HepG2 (cell line): ENCODE measurements at regions not wholly inside any gene's neighbourhood (a gene's known extent, or its start where the extent isn't known, plus 50 kb on each side); places are given as distances from the start of the nearest gene placed in this dataset.

Source experiments
- ATAC-seq: fragments of 200-7000 bp; cut with Tn5 transposase; 3 replicates; pipeline ENCODE4 v1.9.1; 2020; ENCODE audit warnings: mild to moderate bottlenecking, moderate library complexity
- BruUV-seq: library from RNA; stranded (reverse); fragments of 400-500 nt; replicated peaks from 2 replicates; lab custom pipeline; 2021; lab: Mats Ljungman, UMichigan
- CTCF ChIA-PET: fragments of 300-600 bp; formaldehyde crosslinking; extraction: SDS; loops from one replicate; lab custom pipeline; 2021; ENCODE audit warnings: low total read pairs, inconsistent platforms, low intra/inter-chr PET ratio; lab: Yijun Ruan, JAX
- POLR2A ChIA-PET: fragments of 350-600 bp; sonication (Branson Sonifier 250); formaldehyde crosslinking; loops from one replicate; lab custom pipeline; 2020; ENCODE audit warnings: antibody characterized with exemption, inconsistent platforms; lab: Yijun Ruan, JAX
- DNase-seq: peaks from one replicate; pipeline ENCODE4 v3.0.0-alpha.2; 2015; ENCODE audit warnings: low spot score
- FAIRE-seq: peaks from 3 replicates; lab custom pipeline; 2011; peaks lifted over from hg19 to GRCh38; lab: Jason Lieb, UNC
- H2AFZ ChIP-seq: one replicate; pipeline ENCODE4 v1.6.1; 2011; ENCODE audit warnings: low read length, inconsistent platforms
- H3K27ac ChIP-seq: fragments of 300-600 bp; 3 replicates; pipeline ENCODE4 v1.8.0; 2011; ENCODE audit warnings: mixed run types, mild to moderate bottlenecking, mixed read lengths, low read length, inconsistent platforms; ENCODE audit not compliant: insufficient read depth; ENCODE audit errors: extremely low read length
- H3K27me3 ChIP-seq, 2 experiments: fragments of 200-600 bp in 1 of 2; 2 replicates in 1 of 2; 3 replicates in 1 of 2; pipeline versions ENCODE4 v1.6.0 to v1.8.0; 2011; ENCODE audit warnings: low read length in 2 of 2, mild to moderate bottlenecking in 2 of 2, moderate library complexity in 2 of 2, inconsistent platforms in 1 of 2; ENCODE audit not compliant: insufficient read depth in 2 of 2, control insufficient read depth in 1 of 2
- H3K36me3 ChIP-seq, 2 experiments: fragments of 200-600 bp in 1 of 2; replicated peaks in 1 of 2; 2 replicates in 1 of 2; 3 replicates in 1 of 2; pipeline versions ENCODE4 v1.5.1 to v1.8.0; 2011; ENCODE audit warnings: low read length in 2 of 2, inconsistent platforms in 1 of 2; ENCODE audit not compliant: insufficient read depth in 2 of 2, control insufficient read depth in 1 of 2
- H3K4me1 ChIP-seq: 2 replicates; pipeline ENCODE4 v1.5.1; 2012; ENCODE audit warnings: low read length, inconsistent platforms; ENCODE audit not compliant: insufficient read depth
- H3K4me2 ChIP-seq: 2 replicates; pipeline ENCODE4 v1.6.0; 2011; ENCODE audit warnings: low read depth, low read length, inconsistent platforms
- H3K4me3 ChIP-seq, 3 experiments: fragments of 200-600 bp in 1 of 3; sonication (generic), shearing (Covaris generic) in 1 of 3; replicated peaks in 1 of 3; 2 replicates each; pipeline ENCODE4 v1.5.1; 2011 to 2016; ENCODE audit warnings: low read length in 3 of 3, inconsistent platforms in 2 of 3, low read depth in 2 of 3, mild to moderate bottlenecking in 2 of 3, control low read depth in 1 of 3, mixed read lengths in 1 of 3; ENCODE audit not compliant: insufficient read depth in 1 of 3
- H3K79me2 ChIP-seq: one replicate; pipeline ENCODE4 v1.6.1; 2011; ENCODE audit warnings: low read length, inconsistent platforms; ENCODE audit not compliant: insufficient read depth
- H3K9ac ChIP-seq: 2 replicates; pipeline ENCODE4 v1.6.0; 2011; ENCODE audit warnings: mild to moderate bottlenecking, low read depth, low read length, inconsistent platforms; ENCODE audit not compliant: insufficient read depth
- H3K9me3 ChIP-seq: 2 replicates; pipeline ENCODE4 v1.5.1; 2012; ENCODE audit warnings: mild to moderate bottlenecking, low read length
- H4K20me1 ChIP-seq: 2 replicates; pipeline ENCODE4 v1.6.0; 2011; ENCODE audit warnings: inconsistent platforms, mild to moderate bottlenecking, low read length, moderate library complexity; ENCODE audit not compliant: insufficient read depth
- DPF2 ChIP-seq: sonication (generic); formaldehyde crosslinking; IDR thresholded peaks from 2 replicates; pipeline ENCODE4 v1.4.0; 2020; ENCODE audit warnings: mild to moderate bottlenecking, low read depth, missing genetic modification reagents, borderline replicate concordance
- FOXK2 ChIP-seq: fragments of 450-650 bp; IDR thresholded peaks from 2 replicates; pipeline ENCODE4 v1.6.1; 2016
- GABPA ChIP-seq, 2 experiments: IDR thresholded peaks; 2 replicates each; pipeline ENCODE4 v1.6.1; 2011 to 2016; ENCODE audit warnings: low read depth in 2 of 2, low read length in 1 of 2, missing biosample characterization in 1 of 2, missing genetic modification characterization in 1 of 2
- GATAD2A ChIP-seq: IDR thresholded peaks from 2 replicates; pipeline ENCODE4 v1.6.1; 2016
- GTF2F1 ChIP-seq: fragments of 150-350 bp; IDR thresholded peaks from 2 replicates; pipeline ENCODE4 v1.6.1; 2014; ENCODE audit warnings: low read length
- MAFK ChIP-seq, 2 experiments: IDR thresholded peaks in 1 of 2; conservative IDR thresholded peaks in 1 of 2; 2 replicates each; pipeline ENCODE4 v1.6.1; 2011; ENCODE audit warnings: improper control_type of control experiment in 2 of 2, low read length in 2 of 2
- MEF2D ChIP-seq: sonication (generic); formaldehyde crosslinking; IDR thresholded peaks from 2 replicates; pipeline ENCODE4 v1.5.1; 2020; ENCODE audit warnings: mild to moderate bottlenecking, missing genetic modification reagents
- MEIS2 ChIP-seq: sonication (generic); formaldehyde crosslinking; IDR thresholded peaks from 2 replicates; pipeline ENCODE4 v1.9.0; 2021; ENCODE audit warnings: mild to moderate bottlenecking, missing genetic modification reagents
- NFYB ChIP-seq: sonication (generic); formaldehyde crosslinking; IDR thresholded peaks from 2 replicates; pipeline ENCODE4 v1.4.0; 2020; ENCODE audit warnings: missing genetic modification reagents
- SALL2 ChIP-seq: sonication (generic); formaldehyde crosslinking; IDR thresholded peaks from 2 replicates; pipeline ENCODE4 v1.8.1; 2023; ENCODE audit warnings: mild to moderate bottlenecking, missing genetic modification reagents, inconsistent platforms
- THAP9 ChIP-seq: sonication (generic); formaldehyde crosslinking; IDR thresholded peaks from 2 replicates; pipeline ENCODE4; 2020; ENCODE audit warnings: missing genetic modification reagents, mild to moderate bottlenecking, borderline replicate concordance
- TOE1 ChIP-seq: sonication (generic); formaldehyde crosslinking; IDR thresholded peaks from 2 replicates; pipeline ENCODE4 v1.4.0; 2020; ENCODE audit warnings: mild to moderate bottlenecking, missing genetic modification reagents
- XBP1 ChIP-seq: sonication (generic); formaldehyde crosslinking; IDR thresholded peaks from 2 replicates; pipeline ENCODE4 v1.5.0; 2020; ENCODE audit warnings: missing genetic modification reagents
- ZBTB1 ChIP-seq: sonication (generic); formaldehyde crosslinking; IDR thresholded peaks from 2 replicates; pipeline ENCODE4 v1.4.0; 2020; ENCODE audit warnings: missing genetic modification reagents, borderline replicate concordance
- ZBTB14 ChIP-seq: sonication (generic); formaldehyde crosslinking; IDR thresholded peaks from 2 replicates; pipeline ENCODE4 v1.4.0; 2020; ENCODE audit warnings: missing genetic modification reagents
- ZNF619 ChIP-seq: sonication (generic); formaldehyde crosslinking; IDR thresholded peaks from 2 replicates; pipeline ENCODE4 v1.4.0; 2020; ENCODE audit warnings: mild to moderate bottlenecking, missing genetic modification reagents
- ZNF670 ChIP-seq: sonication (generic); formaldehyde crosslinking; IDR thresholded peaks from 2 replicates; pipeline ENCODE4 v1.8.0; 2022; ENCODE audit warnings: mild to moderate bottlenecking, missing genetic modification reagents, borderline replicate concordance
- ZNF775 ChIP-seq: sonication (generic); formaldehyde crosslinking; IDR thresholded peaks from 2 replicates; pipeline ENCODE4 v1.4.0; 2020; ENCODE audit warnings: missing genetic modification reagents, mild to moderate bottlenecking, moderate library complexity, borderline replicate concordance
- WGBS: methylation state at CpG from one replicate; pipeline ENCODE4 v1.1.6; 2017; ENCODE audit warnings: low lambda C conversion rate; 5-methylcytosine and 5-hydroxymethylcytosine counted together
- in situ Hi-C: cut with HindIII; loops from 2 replicates; pipeline ENCODE4 v1.10.0; 2017; ENCODE audit warnings: low pct_unique_long_range_greater_than_20kb; ENCODE audit not compliant: extremely low pct_ligation_motif_present
- intact Hi-C: fragments of 100-400 bp; cut with micrococcal nuclease; formaldehyde crosslinking; loops from one replicate; pipeline ENCODE4 v1.10.0; 2022; ENCODE audit not compliant: unreplicated experiment

- Histone ChIP-seq H3K4me1 (no peaks in the 10 kb centered on the region), H3K9me3 (no peaks in the 10 kb centered on the region), H2AFZ (no peak overlapping the region), H3K36me3 (no peaks in the 10 kb centered on the region), H3K27ac (no peak overlapping the region), H4K20me1 (no peaks in the 10 kb centered on the region), H3K9ac (no peak overlapping the region), H3K4me2 (no peak overlapping the region), H3K79me2 (no peaks in the 10 kb centered on the region), H3K27me3 (no peaks in the 10 kb centered on the region; a peak in 1 of 5 replicates), H3K4me3 (no peak overlapping the region)
- ChIA-PET POLR2A (no interaction called here), CTCF (no interaction called here)
- 50% methylated on average over 2 of the region's 3 CpGs for WGBS
- TF ChIP-seq FOXK2 (no peak), GTF2F1 (no peak), MEIS2 (CRISPR knock-in tag) (no peak), ZBTB1 (no peak), ZNF619 (CRISPR knock-in tag) (no peak), GABPA (IDR thresholded peaks at IDR 0.05; ENCODE audit: low read depth, low read length) (no peak), GABPA (CRISPR knock-in tag; IDR thresholded peaks at IDR 0.05; ENCODE audit: low read depth) (no peak), GATAD2A (CRISPR knock-in tag) (no peak)
- intact Hi-C loops: no loop called here
- ATAC-seq (no peak), FAIRE-seq (no peak), DNase-seq (no peak)
- in situ Hi-C loops: no loop called here
- no TSS peak for BruUV-seq
Measured at GRCh38 chr7:47042669-47043068, 539.2 kb downstream of the TNS3 start.

GRCh38 chr7:47040795-47041347 is 541.0 kb downstream of the TNS3 start:
- intact Hi-C loops: no loop called here
- Histone ChIP-seq H3K9me3 (no peaks in the 10 kb centered on the region), H2AFZ (no peak overlapping the region), H3K4me3 (no peak overlapping the region), H4K20me1 (no peaks in the 10 kb centered on the region), H3K27ac (no peak overlapping the region), H3K79me2 (no peaks in the 10 kb centered on the region), H3K36me3 (no peaks in the 10 kb centered on the region), H3K4me2 (no peak overlapping the region), H3K4me1 (no peaks in the 10 kb centered on the region), H3K9ac (no peak overlapping the region), H3K27me3 (no peaks in the 10 kb centered on the region; a peak in 1 of 5 replicates)
- no TSS peak for BruUV-seq
- in situ Hi-C loops: no loop called here
- ChIA-PET POLR2A (no interaction called here), CTCF (no interaction called here)
- DNase-seq (no peak), FAIRE-seq (no peak), ATAC-seq (no peak)
- 34% methylated on average over 10 of the region's 10 CpGs for WGBS
- TF ChIP-seq ZBTB14 (CRISPR knock-in tag): no peak
- TF ChIP-seq DPF2: no peak
- no peak for TF ChIP-seq XBP1 (CRISPR knock-in tag)
- no peak for TF ChIP-seq ZNF775 (CRISPR knock-in tag)
- TF ChIP-seq MAFK (conservative IDR thresholded peaks at IDR 0.05 in 1 of 2, IDR thresholded peaks at IDR 0.05 in 1 of 2; ENCODE audit: low read length in 2 of 2): no peak
- TF ChIP-seq THAP9: no peak
- TF ChIP-seq SALL2 (CRISPR knock-in tag): no peak
- no peak for TF ChIP-seq MEF2D (CRISPR knock-in tag)
- no peak for TF ChIP-seq TOE1 (CRISPR knock-in tag)
- TF ChIP-seq ZNF670 (CRISPR knock-in tag): no peak
- TF ChIP-seq NFYB: no peak
